ENCODE measurements at regions not wholly inside any gene's neighbourhood (a gene's known extent, or its start where the extent isn't known, plus 50 kb on each side); places are given as distances from the start of the nearest gene placed in this dataset.

DNA sequence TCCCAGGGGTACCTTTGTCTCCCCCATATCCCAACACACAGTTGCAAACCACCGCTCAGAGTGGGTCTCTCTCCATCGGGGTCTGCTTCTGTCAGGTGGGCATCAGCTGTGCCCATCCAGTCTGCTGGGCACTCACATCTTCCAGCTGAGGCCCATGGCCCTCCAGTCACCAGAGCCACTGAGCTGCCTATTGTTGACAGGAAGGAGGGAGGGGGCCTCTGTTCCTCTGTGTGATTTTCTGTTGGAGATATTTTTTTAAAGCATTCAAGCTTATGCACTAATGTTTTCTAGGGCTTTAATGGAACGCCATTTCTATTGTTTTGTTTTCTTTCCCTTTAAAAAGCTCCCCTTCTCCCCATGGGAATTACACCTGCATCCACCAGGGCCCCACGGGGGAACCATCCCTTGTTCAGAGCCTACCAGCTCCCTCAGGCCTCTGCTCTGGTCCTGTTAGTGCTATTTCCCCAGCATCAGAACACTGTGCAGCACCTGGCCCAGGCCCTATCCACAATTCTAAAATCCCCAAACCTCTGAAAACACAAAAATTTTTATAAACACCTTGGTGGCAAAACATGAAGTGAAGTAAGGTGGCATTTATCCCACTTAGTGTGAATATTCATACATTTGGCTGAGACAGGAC is 326.2 kb downstream of the CD83 start:
- Histone ChIP-seq H3K9ac (ENCODE audit: low read length) (no peak overlapping the region), H3K36me3 (ENCODE audit: insufficient read depth, low read length) (no peaks in the 10 kb centered on the region), H4K20me1 (ENCODE audit: insufficient read depth) (no peaks in the 10 kb centered on the region), H3K27me3 (ENCODE audit: insufficient read depth, low read depth, low read length) (peaks cover 42% of the 10 kb centered on the region), H3K9me2 (ENCODE audit: insufficient read depth, low read length) (no peaks in the 10 kb centered on the region), H3K4me2 (ENCODE audit: low read length) (no peak overlapping the region), H2AFZ (ENCODE audit: low read depth, low read length) (no peak overlapping the region), H3F3A (ENCODE audit: insufficient read depth, low read length, poor library complexity, severe bottlenecking) (no peaks in the 10 kb centered on the region), H3K79me2 (replicated peaks; ENCODE audit: insufficient read depth, low read length) (no peaks in the 10 kb centered on the region), H3K4me3 (ENCODE audit: low read length) (no peak overlapping the region), H3K9me3 (ENCODE audit: low read length) (no peaks in the 10 kb centered on the region), H3K27ac (ENCODE audit: low read length) (no peak overlapping the region)
- TF ChIP-seq, protein P1, sequence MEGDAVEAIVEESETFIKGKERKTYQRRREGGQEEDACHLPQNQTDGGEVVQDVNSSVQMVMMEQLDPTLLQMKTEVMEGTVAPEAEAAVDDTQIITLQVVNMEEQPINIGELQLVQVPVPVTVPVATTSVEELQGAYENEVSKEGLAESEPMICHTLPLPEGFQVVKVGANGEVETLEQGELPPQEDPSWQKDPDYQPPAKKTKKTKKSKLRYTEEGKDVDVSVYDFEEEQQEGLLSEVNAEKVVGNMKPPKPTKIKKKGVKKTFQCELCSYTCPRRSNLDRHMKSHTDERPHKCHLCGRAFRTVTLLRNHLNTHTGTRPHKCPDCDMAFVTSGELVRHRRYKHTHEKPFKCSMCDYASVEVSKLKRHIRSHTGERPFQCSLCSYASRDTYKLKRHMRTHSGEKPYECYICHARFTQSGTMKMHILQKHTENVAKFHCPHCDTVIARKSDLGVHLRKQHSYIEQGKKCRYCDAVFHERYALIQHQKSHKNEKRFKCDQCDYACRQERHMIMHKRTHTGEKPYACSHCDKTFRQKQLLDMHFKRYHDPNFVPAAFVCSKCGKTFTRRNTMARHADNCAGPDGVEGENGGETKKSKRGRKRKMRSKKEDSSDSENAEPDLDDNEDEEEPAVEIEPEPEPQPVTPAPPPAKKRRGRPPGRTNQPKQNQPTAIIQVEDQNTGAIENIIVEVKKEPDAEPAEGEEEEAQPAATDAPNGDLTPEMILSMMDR (IDR thresholded peaks at IDR 0.05; ENCODE audit: poor library complexity, severe bottlenecking), result no peak

- H3K27me3 ChIP-seq (ENCODE audit: insufficient read depth, low read depth, low read length), result peaks cover 38% of the 10 kb centered on the region
- H3K4me2 ChIP-seq (ENCODE audit: low read length), result no peak overlapping the region
- H3K27ac ChIP-seq (ENCODE audit: low read length), result no peak overlapping the region
- H3F3A ChIP-seq (ENCODE audit: insufficient read depth, low read length, poor library complexity, severe bottlenecking), result no peaks in the 10 kb centered on the region
- no peaks in the 10 kb centered on the region for H3K36me3 ChIP-seq (ENCODE audit: insufficient read depth, low read length)
- TF ChIP-seq REST (IDR thresholded peaks at IDR 0.05; ENCODE audit: borderline replicate concordance) (no peak), MXI1 (conservative IDR thresholded peaks at IDR 0.05; ENCODE audit: poor library complexity, severe bottlenecking) (no peak), SMC3 (conservative IDR thresholded peaks at IDR 0.05; ENCODE audit: poor library complexity) (no peak), EZH2 (IDR thresholded peaks at IDR 0.05; ENCODE audit: borderline replicate concordance, insufficient read depth, low read length, poor library complexity, severe bottlenecking) (no peak), RAD21 (conservative IDR thresholded peaks at IDR 0.05) (no peak), TAF1 (IDR thresholded peaks at IDR 0.05; ENCODE audit: low read depth) (no peak), EP300 (conservative IDR thresholded peaks at IDR 0.05; ENCODE audit: poor library complexity, severe bottlenecking) (no peak), POLR2AphosphoS5 (IDR thresholded peaks at IDR 0.05) (no peak)
- TF ChIP-seq, protein P1 (IDR thresholded peaks at IDR 0.05; ENCODE audit: poor library complexity, severe bottlenecking), result no peak
- H3K79me2 ChIP-seq (replicated peaks; ENCODE audit: insufficient read depth, low read length), result no peaks in the 10 kb centered on the region
- H2AFZ ChIP-seq (ENCODE audit: low read depth, low read length), result no peak overlapping the region
- no peaks in the 10 kb centered on the region for H4K20me1 ChIP-seq (ENCODE audit: insufficient read depth)
- no peak overlapping the region for H3K9ac ChIP-seq (ENCODE audit: low read length)
- no peaks in the 10 kb centered on the region for H3K9me3 ChIP-seq (ENCODE audit: low read length)
- H3K9me2 ChIP-seq (ENCODE audit: insufficient read depth, low read length), result no peaks in the 10 kb centered on the region
- no peak overlapping the region for H3K4me3 ChIP-seq (ENCODE audit: low read length)
Measured at GRCh38 chr6:14444295-14444972, 326.9 kb downstream of the CD83 start.
